Keratinocyte (primary cell): ENCODE measurements at regions not wholly inside any gene's neighbourhood (a gene's known extent, or its start where the extent isn't known, plus 50 kb on each side); places are given as distances from the start of the nearest gene placed in this dataset.

ENCODE experiments used
- DNase-seq: peaks from one replicate; pipeline ENCODE4 v3.0.0-alpha.2; 2011; ENCODE audit warnings: low read depth, missing footprints, low spot score
- FAIRE-seq: peaks from 2 replicates; lab custom pipeline; 2011; peaks lifted over from hg19 to GRCh38; lab: Jason Lieb, UNC
- H2AFZ ChIP-seq: 2 replicates; pipeline ENCODE4 v1.6.0; 2012; ENCODE audit warnings: low read length, control low read depth, inconsistent platforms; ENCODE audit not compliant: control insufficient read depth
- H3K27ac ChIP-seq: 2 replicates; pipeline ENCODE4 v1.5.1; 2011; ENCODE audit warnings: low read length; ENCODE audit not compliant: control insufficient read depth, insufficient read depth
- H3K27me3 ChIP-seq: 3 replicates; pipeline ENCODE4 v1.6.0; 2011; ENCODE audit warnings: low read length; ENCODE audit not compliant: control insufficient read depth, insufficient read depth; ENCODE audit errors: extremely low read depth
- H3K36me3 ChIP-seq, 2 experiments: 2 replicates in 1 of 2; 3 replicates in 1 of 2; pipeline ENCODE4 v1.5.1; 2011; ENCODE audit warnings: low read length in 2 of 2, mild to moderate bottlenecking in 1 of 2; ENCODE audit not compliant: control insufficient read depth in 2 of 2, insufficient read depth in 2 of 2; ENCODE audit errors: extremely low read depth in 1 of 2
- H3K4me1 ChIP-seq: 3 replicates; pipeline ENCODE4 v1.5.1; 2011; ENCODE audit warnings: low read length; ENCODE audit not compliant: control insufficient read depth, insufficient read depth; ENCODE audit errors: extremely low read depth
- H3K4me2 ChIP-seq: 3 replicates; pipeline ENCODE4 v1.6.0; 2011; ENCODE audit warnings: low read depth, low read length; ENCODE audit not compliant: control insufficient read depth, insufficient read depth; ENCODE audit errors: extremely low read depth
- H3K4me3 ChIP-seq, 3 experiments: fragments of 200-600 bp in 1 of 3; sonication (generic) in 1 of 3; 2 replicates in 2 of 3; 3 replicates in 1 of 3; pipeline ENCODE4 v1.5.1; 2011 to 2016; ENCODE audit warnings: low read length in 3 of 3, mild to moderate bottlenecking in 3 of 3, control low read depth in 2 of 3, inconsistent platforms in 1 of 3, low read depth in 1 of 3, mixed read lengths in 1 of 3, mixed run types in 1 of 3, moderate library complexity in 1 of 3; ENCODE audit not compliant: control insufficient read depth in 2 of 3, insufficient read depth in 2 of 3; ENCODE audit errors: extremely low read depth in 1 of 3
- H3K79me2 ChIP-seq: 2 replicates; pipeline ENCODE4 v1.6.0; 2012; ENCODE audit warnings: low read length; ENCODE audit not compliant: control insufficient read depth, insufficient read depth
- H3K9ac ChIP-seq: 3 replicates; pipeline ENCODE4 v1.6.0; 2011; ENCODE audit warnings: low read length; ENCODE audit not compliant: control insufficient read depth, insufficient read depth; ENCODE audit errors: extremely low read depth
- H3K9me1 ChIP-seq: 3 replicates; pipeline ENCODE4 v1.6.0; 2011; ENCODE audit warnings: low read length; ENCODE audit not compliant: control insufficient read depth, insufficient read depth; ENCODE audit errors: extremely low read depth
- H3K9me3 ChIP-seq: 2 replicates; pipeline ENCODE4 v1.5.1; 2012; ENCODE audit warnings: low read depth, low read length; ENCODE audit not compliant: control insufficient read depth
- H4K20me1 ChIP-seq: 3 replicates; pipeline ENCODE4 v1.6.0; 2011; ENCODE audit warnings: low read length; ENCODE audit not compliant: control insufficient read depth, insufficient read depth; ENCODE audit errors: extremely low read depth
- EZH2 ChIP-seq: IDR thresholded peaks from one replicate; pipeline ENCODE4 v1.6.1; 2012; ENCODE audit warnings: inconsistent platforms, mild to moderate bottlenecking, low read length, moderate library complexity
- dilution Hi-C: fragments of 300-500 bp; cut with MboI; formaldehyde crosslinking; loops from one replicate; pipeline ENCODE4 v1.7.0; 2020; ENCODE audit warnings: low sequenced_read_pairs; ENCODE audit not compliant: extremely low pct_ligation_motif_present
- TF ChIP-seq, protein P1 (sequence below), 3 experiments: IDR thresholded peaks in 1 of 3; conservative IDR thresholded peaks in 1 of 3; optimal IDR thresholded peaks in 1 of 3; 2 replicates in 2 of 3; 3 replicates in 1 of 3; pipeline versions ENCODE3 to v1.5.1; 2011; ENCODE audit warnings: low read length in 3 of 3, mild to moderate bottlenecking in 3 of 3, moderate library complexity in 2 of 3, control low read depth in 1 of 3, inconsistent platforms in 1 of 3; ENCODE audit not compliant: insufficient read depth in 2 of 3; ENCODE audit errors: extremely low read depth in 1 of 3

DNA sequence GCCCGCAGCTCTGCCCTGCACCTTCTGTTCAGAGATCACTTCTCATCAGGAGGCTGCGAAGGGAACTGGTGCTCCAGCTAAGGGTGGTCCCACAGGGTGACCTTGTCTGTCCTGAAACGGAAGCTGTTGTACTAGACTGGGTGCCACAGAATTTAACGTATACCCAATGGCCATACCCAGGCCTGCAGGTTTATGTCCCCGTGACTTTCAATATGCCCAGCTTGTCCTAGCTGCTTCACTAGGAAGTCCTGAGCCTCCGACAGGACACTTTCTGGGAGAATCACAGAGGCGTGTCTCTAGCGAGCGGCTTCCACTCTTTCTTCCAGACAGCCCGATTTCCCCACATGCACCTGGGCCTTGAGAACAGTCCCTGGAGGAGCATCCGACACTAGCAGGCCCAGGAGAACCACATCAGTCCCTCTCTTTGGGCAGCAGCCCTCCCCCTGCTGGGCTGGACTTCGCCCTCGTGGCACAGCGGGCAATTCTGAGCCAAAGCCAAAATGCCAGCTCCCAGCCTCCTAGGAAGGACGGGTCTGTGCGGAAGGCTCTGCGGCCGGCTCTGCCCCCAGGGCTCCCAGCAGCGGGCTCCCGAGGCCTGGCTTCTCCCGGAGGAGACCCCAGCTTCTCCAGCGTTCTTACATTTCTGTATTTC lies 91.9 kb upstream of the OTOS start:
- Histone ChIP-seq H3K4me2 (peak overlapping the region; percentile 79), H4K20me1 (peaks cover 3% of the 10 kb centered on the region), H3K36me3 (no peaks in the 10 kb centered on the region), H3K27ac (no peak overlapping the region), H2AFZ (no peak overlapping the region), H3K79me2 (no peaks in the 10 kb centered on the region), H3K4me1 (peaks cover 16% of the 10 kb centered on the region), H3K9me1 (peaks cover 2% of the 10 kb centered on the region), H3K9ac (no peak overlapping the region), H3K4me3 (no peak overlapping the region), H3K9me3 (no peaks in the 10 kb centered on the region), H3K27me3 (no peaks in the 10 kb centered on the region)
- FAIRE-seq = no peak
- no peak for DNase-seq
- TF ChIP-seq, protein P1, sequence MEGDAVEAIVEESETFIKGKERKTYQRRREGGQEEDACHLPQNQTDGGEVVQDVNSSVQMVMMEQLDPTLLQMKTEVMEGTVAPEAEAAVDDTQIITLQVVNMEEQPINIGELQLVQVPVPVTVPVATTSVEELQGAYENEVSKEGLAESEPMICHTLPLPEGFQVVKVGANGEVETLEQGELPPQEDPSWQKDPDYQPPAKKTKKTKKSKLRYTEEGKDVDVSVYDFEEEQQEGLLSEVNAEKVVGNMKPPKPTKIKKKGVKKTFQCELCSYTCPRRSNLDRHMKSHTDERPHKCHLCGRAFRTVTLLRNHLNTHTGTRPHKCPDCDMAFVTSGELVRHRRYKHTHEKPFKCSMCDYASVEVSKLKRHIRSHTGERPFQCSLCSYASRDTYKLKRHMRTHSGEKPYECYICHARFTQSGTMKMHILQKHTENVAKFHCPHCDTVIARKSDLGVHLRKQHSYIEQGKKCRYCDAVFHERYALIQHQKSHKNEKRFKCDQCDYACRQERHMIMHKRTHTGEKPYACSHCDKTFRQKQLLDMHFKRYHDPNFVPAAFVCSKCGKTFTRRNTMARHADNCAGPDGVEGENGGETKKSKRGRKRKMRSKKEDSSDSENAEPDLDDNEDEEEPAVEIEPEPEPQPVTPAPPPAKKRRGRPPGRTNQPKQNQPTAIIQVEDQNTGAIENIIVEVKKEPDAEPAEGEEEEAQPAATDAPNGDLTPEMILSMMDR (optimal IDR thresholded peaks at IDR 0.05 in 1 of 3, IDR thresholded peaks at IDR 0.05 in 1 of 3, conservative IDR thresholded peaks at IDR 0.05 in 1 of 3; ENCODE audit: extremely low read depth in 1 of 3, insufficient read depth in 2 of 3, low read length in 3 of 3) = no peak
- TF ChIP-seq EZH2 = no peak
- dilution Hi-C loops = no loop called here

- peak overlapping the region; percentile 78 for H2AFZ ChIP-seq
- H3K4me2 ChIP-seq = peak overlapping the region; percentile 79
- H3K27ac ChIP-seq = no peak overlapping the region
- H3K9me1 ChIP-seq = peaks cover 2% of the 10 kb centered on the region
- TF ChIP-seq EZH2 = no peak
- TF ChIP-seq, protein P1 (optimal IDR thresholded peaks at IDR 0.05 in 1 of 3, IDR thresholded peaks at IDR 0.05 in 1 of 3, conservative IDR thresholded peaks at IDR 0.05 in 1 of 3; ENCODE audit: extremely low read depth in 1 of 3, insufficient read depth in 2 of 3, low read length in 3 of 3) = peak; percentile 67 to 94 (median 87)
- H3K79me2 ChIP-seq = no peaks in the 10 kb centered on the region
- no peaks in the 10 kb centered on the region for H3K36me3 ChIP-seq
- no peaks in the 10 kb centered on the region for H3K9me3 ChIP-seq
- FAIRE-seq (no peak), DNase-seq (peak; percentile 85)
- H3K4me1 ChIP-seq = peaks cover 24% of the 10 kb centered on the region
- dilution Hi-C loops = no loop called here
- peaks cover 3% of the 10 kb centered on the region for H4K20me1 ChIP-seq
- peak overlapping the region; percentile 43 for H3K9ac ChIP-seq
- no peaks in the 10 kb centered on the region for H3K27me3 ChIP-seq
- H3K4me3 ChIP-seq = peak overlapping the region; percentile 31 to 56 (median 53)
Measured at GRCh38 chr2:240232961-240233884, 92.8 kb upstream of the OTOS start.
